Hepatocyte (in vitro differentiated cells): ENCODE measurements at regions not wholly inside any gene's neighbourhood (a gene's known extent, or its start where the extent isn't known, plus 50 kb on each side); places are given as distances from the start of the nearest gene placed in this dataset.

ENCODE experiments used
- DNase-seq: peaks from one replicate; pipeline ENCODE4 v3.0.0-alpha.2; 2016; ENCODE audit warnings: low spot score
- H2AFZ ChIP-seq: fragments of 200-600 bp; sonication (generic); 2 replicates; pipeline ENCODE4 v1.6.0; 2016; ENCODE audit warnings: antibody characterized with exemption, mild to moderate bottlenecking
- H3K27ac ChIP-seq: fragments of 200-600 bp; sonication (generic); 2 replicates; pipeline ENCODE4 v1.5.1; 2016; ENCODE audit warnings: mild to moderate bottlenecking
- H3K27me3 ChIP-seq: fragments of 200-600 bp; sonication (generic); 2 replicates; pipeline ENCODE4 v1.6.1; 2016
- H3K36me3 ChIP-seq: fragments of 200-600 bp; sonication (generic); replicated peaks from 2 replicates; pipeline ENCODE4 v1.5.1; 2016; ENCODE audit warnings: low read depth; ENCODE audit not compliant: insufficient read depth
- H3K4me1 ChIP-seq: fragments of 200-600 bp; sonication (generic); 2 replicates; pipeline ENCODE4 v1.5.1; 2016; ENCODE audit warnings: mild to moderate bottlenecking, moderate library complexity; ENCODE audit not compliant: insufficient read depth
- H3K4me2 ChIP-seq: fragments of 200-600 bp; sonication (generic); 2 replicates; pipeline ENCODE4 v1.6.0; 2016
- H3K4me3 ChIP-seq: fragments of 200-600 bp; sonication (generic); 2 replicates; pipeline ENCODE4 v1.5.1; 2016; ENCODE audit warnings: mild to moderate bottlenecking
- H3K79me2 ChIP-seq: fragments of 200-600 bp; sonication (generic); 2 replicates; pipeline ENCODE4 v1.6.0; 2017; ENCODE audit warnings: mild to moderate bottlenecking
- H3K9me2 ChIP-seq: fragments of 200-600 bp; sonication (generic); replicated peaks from 2 replicates; pipeline ENCODE4 v1.6.0; 2017; ENCODE audit warnings: mild to moderate bottlenecking; ENCODE audit not compliant: insufficient read depth
- H3K9me3 ChIP-seq: fragments of 200-600 bp; sonication (generic); 2 replicates; pipeline ENCODE4 v1.5.1; 2016; ENCODE audit warnings: low read depth, mild to moderate bottlenecking
- H4K20me1 ChIP-seq: fragments of 200-600 bp; sonication (generic); 2 replicates; pipeline ENCODE4 v1.6.0; 2016; ENCODE audit warnings: mild to moderate bottlenecking; ENCODE audit not compliant: insufficient read depth, poor library complexity, severe bottlenecking
- CTCF ChIP-seq: fragments of 200-600 bp; sonication (generic); IDR thresholded peaks from 2 replicates; pipeline ENCODE4 v1.5.1; 2016; ENCODE audit warnings: antibody characterized with exemption, mild to moderate bottlenecking; ENCODE audit not compliant: poor library complexity
- EZH2 ChIP-seq: fragments of 200-600 bp; sonication (generic); IDR thresholded peaks from 2 replicates; pipeline ENCODE4 v1.6.1; 2016; ENCODE audit warnings: antibody characterized with exemption, mild to moderate bottlenecking, borderline replicate concordance
- EZH2phosphoT487 ChIP-seq: fragments of 200-600 bp; sonication (generic); IDR thresholded peaks from one replicate; pipeline ENCODE4 v1.6.1; 2018; ENCODE audit warnings: antibody characterized with exemption, mild to moderate bottlenecking, low read depth, moderate library complexity; ENCODE audit not compliant: unreplicated experiment, severe bottlenecking
- WGBS: methylation state at CpG from one replicate; pipeline ENCODE4 v1.1.6; 2016; ENCODE audit warnings: low lambda C conversion rate; ENCODE audit errors: missing lambda C conversion rate; 5-methylcytosine and 5-hydroxymethylcytosine counted together

- no peaks in the 10 kb centered on the region for H3K27me3 ChIP-seq
- 97% methylated on average over 1 of the region's 1 CpG for WGBS
- no peak overlapping the region for H3K4me3 ChIP-seq
- H3K27ac ChIP-seq, result no peak overlapping the region
- no peak overlapping the region for H2AFZ ChIP-seq
- no peaks in the 10 kb centered on the region for H3K79me2 ChIP-seq
- H3K4me2 ChIP-seq, result no peak overlapping the region
- H3K9me2 ChIP-seq, result no peaks in the 10 kb centered on the region
- H4K20me1 ChIP-seq, result no peaks in the 10 kb centered on the region
- no peaks in the 10 kb centered on the region for H3K9me3 ChIP-seq
- TF ChIP-seq EZH2, result no peak
- no peak for TF ChIP-seq EZH2phosphoT487
- no peak for TF ChIP-seq CTCF
- no peaks in the 10 kb centered on the region for H3K4me1 ChIP-seq
- DNase-seq, result no peak
- H3K36me3 ChIP-seq, result no peaks in the 10 kb centered on the region
Measured at GRCh38 chr15:37628507-37628906, 305.9 kb upstream of the TMCO5A start.

- DNase-seq, result no peak
- WGBS, result 79% methylated on average over 1 of the region's 1 CpG
Measured at GRCh38 chr15:37636736-37637135, 297.7 kb upstream of the TMCO5A start.

GRCh38 chr15:37638116-37638515 lies 296.3 kb upstream of the TMCO5A start:
- Histone ChIP-seq H3K4me2 (no peak overlapping the region), H3K27me3 (no peaks in the 10 kb centered on the region), H3K9me2 (no peaks in the 10 kb centered on the region), H3K27ac (no peak overlapping the region), H3K4me3 (no peak overlapping the region), H4K20me1 (no peaks in the 10 kb centered on the region), H3K4me1 (no peaks in the 10 kb centered on the region), H3K9me3 (no peaks in the 10 kb centered on the region), H2AFZ (no peak overlapping the region), H3K36me3 (no peaks in the 10 kb centered on the region), H3K79me2 (no peaks in the 10 kb centered on the region)
- TF ChIP-seq CTCF, result no peak
- TF ChIP-seq EZH2, result no peak
- no peak for DNase-seq

More at GRCh38 chr15:37636736-37637135, 297.7 kb upstream of the TMCO5A start:
- H3K9me2 ChIP-seq, result no peaks in the 10 kb centered on the region
- H3K4me1 ChIP-seq, result no peaks in the 10 kb centered on the region
- H2AFZ ChIP-seq, result no peak overlapping the region
- H3K9me3 ChIP-seq, result no peaks in the 10 kb centered on the region
- H3K79me2 ChIP-seq, result no peaks in the 10 kb centered on the region
- no peaks in the 10 kb centered on the region for H4K20me1 ChIP-seq
- H3K4me2 ChIP-seq, result no peak overlapping the region
- H3K27ac ChIP-seq, result no peak overlapping the region
- no peak overlapping the region for H3K4me3 ChIP-seq
- H3K36me3 ChIP-seq, result no peaks in the 10 kb centered on the region
- no peak for TF ChIP-seq EZH2
- TF ChIP-seq CTCF, result no peak
- TF ChIP-seq EZH2phosphoT487, result no peak
- H3K27me3 ChIP-seq, result no peaks in the 10 kb centered on the region

GRCh38 chr15:37638691-37639090 lies 295.7 kb upstream of the TMCO5A start:
- no peak overlapping the region for H2AFZ ChIP-seq
- no peak for DNase-seq
- TF ChIP-seq EZH2phosphoT487, result no peak
- TF ChIP-seq EZH2, result no peak
- TF ChIP-seq CTCF, result no peak
- H3K4me3 ChIP-seq, result no peak overlapping the region
- H3K4me1 ChIP-seq, result no peaks in the 10 kb centered on the region
- no peaks in the 10 kb centered on the region for H4K20me1 ChIP-seq
- no peaks in the 10 kb centered on the region for H3K79me2 ChIP-seq
- no peaks in the 10 kb centered on the region for H3K27me3 ChIP-seq
- H3K27ac ChIP-seq, result no peak overlapping the region
- H3K9me3 ChIP-seq, result no peaks in the 10 kb centered on the region
- H3K4me2 ChIP-seq, result no peak overlapping the region
- no peaks in the 10 kb centered on the region for H3K9me2 ChIP-seq
- no peaks in the 10 kb centered on the region for H3K36me3 ChIP-seq
